H1 (cell line): ENCODE measurements at regions not wholly inside any gene's neighbourhood (a gene's known extent, or its start where the extent isn't known, plus 50 kb on each side); places are given as distances from the start of the nearest gene placed in this dataset.

Source experiments
- CTCF ChIA-PET: fragments of 300-600 bp; sonication (Branson Sonifier 250); formaldehyde crosslinking; loops from one replicate; lab custom pipeline; 2021; ENCODE audit not compliant: partially characterized antibody; lab: Charles Lee
- POLR2A ChIA-PET: fragments of 300-600 bp; sonication (Branson Sonifier 250); formaldehyde crosslinking; loops from one replicate; lab custom pipeline; 2021; ENCODE audit warnings: inconsistent platforms; ENCODE audit not compliant: partially characterized antibody; lab: Charles Lee
- DNase-seq, 2 experiments: peaks; one replicate each; pipeline versions ENCODE4 v3.0.0 to v3.0.0-alpha.2; 2010 to 2022; ENCODE audit warnings: low spot score in 2 of 2, low read depth in 1 of 2, mixed read lengths in 1 of 2
- FAIRE-seq: peaks from 2 replicates; lab custom pipeline; 2011; peaks lifted over from hg19 to GRCh38; lab: Jason Lieb, UNC
- H2AFZ ChIP-seq: 2 replicates; pipeline ENCODE4 v1.8.1; 2012; ENCODE audit warnings: low read length, inconsistent platforms
- H2AK5ac ChIP-seq: 2 replicates; pipeline ENCODE4 v1.6.1; 2013; ENCODE audit warnings: low read depth, low read length
- H2BK120ac ChIP-seq: replicated peaks from 2 replicates; pipeline ENCODE3; 2013; ENCODE audit warnings: low read depth, low read length, inconsistent platforms
- H2BK12ac ChIP-seq: 2 replicates; pipeline ENCODE4 v1.6.1; 2013; ENCODE audit warnings: low read depth, low read length
- H2BK15ac ChIP-seq: 2 replicates; pipeline ENCODE4 v1.6.1; 2013; ENCODE audit warnings: low read length
- H2BK20ac ChIP-seq: 2 replicates; pipeline ENCODE4 v1.6.1; 2013; ENCODE audit warnings: low read length
- H2BK5ac ChIP-seq: 2 replicates; pipeline ENCODE4 v1.6.1; 2013; ENCODE audit warnings: low read depth, low read length
- H3K14ac ChIP-seq: 2 replicates; pipeline ENCODE4 v1.6.1; 2013; ENCODE audit warnings: inconsistent platforms; ENCODE audit not compliant: insufficient read length
- H3K18ac ChIP-seq: 2 replicates; pipeline ENCODE4 v1.6.1; 2013; ENCODE audit warnings: low read length; ENCODE audit errors: extremely low read depth
- H3K23ac ChIP-seq: 2 replicates; pipeline ENCODE4 v1.6.1; 2013; ENCODE audit warnings: inconsistent platforms; ENCODE audit not compliant: insufficient read length
- H3K23me2 ChIP-seq: 2 replicates; pipeline ENCODE4 v1.6.1; 2013; ENCODE audit warnings: low read depth, low read length
- H3K27ac ChIP-seq: 2 replicates; pipeline ENCODE4 v1.6.1; 2011; ENCODE audit warnings: low read depth, low read length, inconsistent platforms
- H3K27me3 ChIP-seq, 4 experiments: replicated peaks in 1 of 4; 1 replicate in 1 of 4; 2 replicates in 3 of 4; pipeline versions ENCODE4 v1.6.1 to v1.8.1; 2011 to 2013; ENCODE audit warnings: low read length in 3 of 4, mild to moderate bottlenecking in 3 of 4, inconsistent platforms in 2 of 4, mixed read lengths in 2 of 4, moderate library complexity in 1 of 4; ENCODE audit not compliant: control insufficient read depth in 3 of 4, insufficient read depth in 3 of 4; ENCODE audit errors: extremely low read depth in 1 of 4
- H3K36me3 ChIP-seq, 4 experiments: 2 replicates each; pipeline versions ENCODE4 v1.6.1 to v1.8.1; 2011 to 2013; ENCODE audit warnings: mild to moderate bottlenecking in 4 of 4, low read length in 3 of 4, moderate library complexity in 2 of 4, control low read depth in 1 of 4, inconsistent platforms in 1 of 4; ENCODE audit not compliant: insufficient read depth in 4 of 4, control insufficient read depth in 2 of 4
- H3K4ac ChIP-seq: replicated peaks from 2 replicates; pipeline ENCODE3; 2013; ENCODE audit warnings: low read length, low read depth, mixed read lengths, inconsistent platforms; ENCODE audit not compliant: insufficient read length
- H3K4me1 ChIP-seq, 4 experiments: replicated peaks in 1 of 4; 1 replicate in 1 of 4; 2 replicates in 3 of 4; pipeline versions ENCODE4 v1.6.1 to v1.8.1; 2011 to 2013; ENCODE audit warnings: low read length in 3 of 4, inconsistent platforms in 2 of 4, mixed read lengths in 1 of 4; ENCODE audit not compliant: insufficient read depth in 4 of 4, control insufficient read depth in 3 of 4
- H3K4me2 ChIP-seq, 2 experiments: 2 replicates each; pipeline versions ENCODE4 v1.6.1 to v1.8.1; 2011 to 2013; ENCODE audit warnings: low read depth in 2 of 2, low read length in 2 of 2, control low read depth in 1 of 2, inconsistent platforms in 1 of 2, mild to moderate bottlenecking in 1 of 2; ENCODE audit not compliant: insufficient read depth in 1 of 2
- H3K4me3 ChIP-seq, 4 experiments: fragments of 200-600, 300-600 bp in 1 of 4; sonication (generic), shearing (Covaris generic), sonication (Bioruptor Twin) in 1 of 4; 2 replicates each; pipeline versions ENCODE4 v1.5.1 to v1.8.1; 2011 to 2016; ENCODE audit warnings: low read length in 4 of 4, low read depth in 3 of 4, control low read depth in 2 of 4, inconsistent platforms in 2 of 4, mild to moderate bottlenecking in 2 of 4, mixed read lengths in 1 of 4, moderate library complexity in 1 of 4; ENCODE audit not compliant: insufficient read depth in 2 of 4; ENCODE audit errors: extremely low read depth in 1 of 4
- H3K56ac ChIP-seq: replicated peaks from 2 replicates; pipeline ENCODE3; 2013; ENCODE audit warnings: low read depth, mild to moderate bottlenecking, mixed read lengths, low read length, inconsistent platforms; ENCODE audit not compliant: insufficient read length
- H3K79me1 ChIP-seq: 2 replicates; pipeline ENCODE4 v1.6.1; 2013; ENCODE audit warnings: low read depth, low read length, control low read depth
- H3K79me2 ChIP-seq, 2 experiments: 2 replicates each; pipeline versions ENCODE4 v1.6.1 to v1.8.1; 2012 to 2013; ENCODE audit warnings: low read length in 2 of 2, mild to moderate bottlenecking in 2 of 2, inconsistent platforms in 1 of 2; ENCODE audit not compliant: insufficient read depth in 2 of 2, control insufficient read depth in 1 of 2
- H3K9ac ChIP-seq, 4 experiments: replicated peaks in 1 of 4; 1 replicate in 1 of 4; 2 replicates in 3 of 4; pipeline versions ENCODE4 v1.6.1 to v1.8.1; 2011 to 2013; ENCODE audit warnings: low read depth in 3 of 4, low read length in 3 of 4, control low read depth in 2 of 4, mild to moderate bottlenecking in 2 of 4, moderate library complexity in 2 of 4, inconsistent platforms in 1 of 4; ENCODE audit errors: extremely low read depth in 1 of 4
- H3K9me3 ChIP-seq, 2 experiments: 2 replicates each; pipeline versions ENCODE4 v1.6.1 to v1.8.1; 2012 to 2013; ENCODE audit warnings: mild to moderate bottlenecking in 2 of 2, moderate library complexity in 2 of 2, control low read depth in 1 of 2, inconsistent platforms in 1 of 2, low read depth in 1 of 2, low read length in 1 of 2, mixed read lengths in 1 of 2; ENCODE audit not compliant: insufficient read depth in 2 of 2
- H4K20me1 ChIP-seq, 2 experiments: replicated peaks in 1 of 2; 2 replicates each; pipeline versions ENCODE3 to v1.8.1; 2011 to 2013; ENCODE audit warnings: inconsistent platforms in 2 of 2, low read length in 2 of 2, mild to moderate bottlenecking in 1 of 2; ENCODE audit not compliant: insufficient read depth in 2 of 2, control insufficient read depth in 1 of 2
- H4K5ac ChIP-seq: 2 replicates; pipeline ENCODE4 v1.6.1; 2013; ENCODE audit warnings: low read length, low read depth, mixed read lengths, inconsistent platforms; ENCODE audit not compliant: insufficient read length
- H4K8ac ChIP-seq: 2 replicates; pipeline ENCODE4 v1.8.0; 2013; ENCODE audit warnings: mild to moderate bottlenecking, moderate library complexity, low read length, inconsistent platforms; ENCODE audit not compliant: insufficient read depth; ENCODE audit errors: extremely low read depth
- H4K91ac ChIP-seq: replicated peaks from 2 replicates; pipeline ENCODE3; 2013; ENCODE audit warnings: low read length, mixed read lengths, inconsistent platforms; ENCODE audit not compliant: insufficient read length
- ATF3 ChIP-seq: IDR thresholded peaks from 2 replicates; pipeline ENCODE4 v1.6.1; 2011; ENCODE audit warnings: low read depth, mild to moderate bottlenecking, low read length; ENCODE audit not compliant: insufficient read depth
- CBX5 ChIP-seq: fragments of 300-800, 300-1000 bp; sonication (generic); IDR thresholded peaks from 2 replicates; pipeline ENCODE4 v1.7.1; 2016; ENCODE audit warnings: antibody characterized with exemption, low read length, low read depth
- CTCF ChIP-seq, 3 experiments: IDR thresholded peaks; 1 replicate in 2 of 3; 2 replicates in 1 of 3; pipeline versions ENCODE4 v1.5.1 to v1.6.1; 2011; ENCODE audit warnings: low read length in 3 of 3, mild to moderate bottlenecking in 3 of 3, inconsistent platforms in 2 of 3, low read depth in 1 of 3, moderate library complexity in 1 of 3; ENCODE audit not compliant: insufficient read depth in 1 of 3; ENCODE audit errors: control extremely low read depth in 1 of 3
- EP300 ChIP-seq, 2 experiments: IDR thresholded peaks; 1 replicate in 1 of 2; 2 replicates in 1 of 2; pipeline ENCODE4 v1.6.1; 2011 to 2012; ENCODE audit warnings: low read depth in 2 of 2, low read length in 2 of 2, mild to moderate bottlenecking in 2 of 2, borderline replicate concordance in 1 of 2, inconsistent platforms in 1 of 2, moderate library complexity in 1 of 2
- POLR2AphosphoS5 ChIP-seq: IDR thresholded peaks from 2 replicates; pipeline ENCODE4 v1.6.1; 2011; ENCODE audit warnings: low read depth, low read length
- RAD21 ChIP-seq, 2 experiments: IDR thresholded peaks in 1 of 2; conservative IDR thresholded peaks in 1 of 2; 2 replicates each; pipeline ENCODE4 v1.6.1; 2011; ENCODE audit warnings: low read depth in 2 of 2, low read length in 2 of 2, improper control_type of control experiment in 1 of 2, inconsistent platforms in 1 of 2, mild to moderate bottlenecking in 1 of 2, moderate library complexity in 1 of 2
- SIRT6 ChIP-seq: IDR thresholded peaks from one replicate; pipeline ENCODE4 v1.7.1; 2012; ENCODE audit warnings: low read length, inconsistent platforms
- SP1 ChIP-seq: IDR thresholded peaks from 2 replicates; pipeline ENCODE4 v1.6.1; 2011; ENCODE audit warnings: low read depth, low read length
- TAF7 ChIP-seq: optimal IDR thresholded peaks from 2 replicates; pipeline ENCODE3; 2011; ENCODE audit warnings: low read depth, mild to moderate bottlenecking, inconsistent platforms, low read length, moderate library complexity, borderline replicate concordance
- WGBS, 2 experiments: shearing (Covaris generic) in 1 of 2; methylation state at CpG; one replicate each; pipeline versions ENCODE4 v1.1.6 to v1.1.7; 2013 to 2015; ENCODE audit warnings: low lambda C conversion rate in 2 of 2, mixed read lengths in 2 of 2, inconsistent platforms in 1 of 2, low coverage in 1 of 2, missing lambda C conversion rate in 1 of 2; ENCODE audit not compliant: insufficient replicate concordance in 2 of 2, insufficient coverage in 1 of 2, insufficient read length in 1 of 2; ENCODE audit errors: extremely low coverage in 1 of 2, missing lambda C conversion rate in 1 of 2; 5-methylcytosine and 5-hydroxymethylcytosine counted together

GRCh38 chr6:141195251-141195832, 937.4 kb upstream of the GJE1 start:
- no peak overlapping the region for H4K8ac ChIP-seq
- H3K27ac ChIP-seq = no peak overlapping the region
- H2BK15ac ChIP-seq = no peak overlapping the region
- no peak overlapping the region for H2BK120ac ChIP-seq
- H3K36me3 ChIP-seq = peaks cover 0 to 4% (median 0%) of the 10 kb centered on the region in 4 experiments; a peak in 3 of 8 replicates
- H2AFZ ChIP-seq = peak overlapping the region; percentile 84; the same call in 1 of the 2 replicates
- H3K14ac ChIP-seq = no peak overlapping the region
- ChIA-PET CTCF (interaction anchor here (1.4 kb wide), 1 partner anchor 68 kb away, joined by 4 read pairs; no protein-coding TSS in a partner anchor), POLR2A (no interaction called here)
- no peaks in the 10 kb centered on the region for H3K79me2 ChIP-seq
- peaks cover 3 to 14% of the 10 kb centered on the region in 2 experiments; a peak in 3 of 4 replicates for H3K9me3 ChIP-seq
- H2AK5ac ChIP-seq = no peak overlapping the region
- DNase-seq (no peak), FAIRE-seq (no peak)
- H3K23ac ChIP-seq = no peak overlapping the region
- H2BK12ac ChIP-seq = no peak overlapping the region
- WGBS, 2 experiments = 95% methylated on average over 6 of the region's 6 CpGs; no CpG with 5 or more reads in 1 of the 2 experiments
- no peak overlapping the region for H2BK20ac ChIP-seq
- no peak overlapping the region for H3K56ac ChIP-seq
- H3K4ac ChIP-seq = no peak overlapping the region
- no peak overlapping the region for H4K5ac ChIP-seq
- H4K91ac ChIP-seq = no peak overlapping the region
- H3K4me1 ChIP-seq = no peaks in the 10 kb centered on the region
- no peaks in the 10 kb centered on the region for H4K20me1 ChIP-seq
- no peak overlapping the region for H2BK5ac ChIP-seq
- no peak overlapping the region for H3K4me3 ChIP-seq
- H3K27me3 ChIP-seq = peaks cover 0 to 1% (median 0%) of the 10 kb centered on the region in 4 experiments; a peak in 1 of 7 replicates
- H3K4me2 ChIP-seq = no peak overlapping the region
- H3K18ac ChIP-seq = no peak overlapping the region
- no peak overlapping the region for H3K9ac ChIP-seq
- H3K79me1 ChIP-seq = no peaks in the 10 kb centered on the region
- no peaks in the 10 kb centered on the region for H3K23me2 ChIP-seq
- no peak for TF ChIP-seq EP300 (IDR thresholded peaks at IDR 0.05; ENCODE audit: borderline replicate concordance in 1 of 2, low read depth in 2 of 2, low read length in 2 of 2)
- TF ChIP-seq ATF3 = no peak
- no peak for TF ChIP-seq TAF7
- TF ChIP-seq SP1 = no peak
- TF ChIP-seq SIRT6 = no peak
- peak; percentile 15 to 24; a peak in 2 of 4 replicates for TF ChIP-seq RAD21 (IDR thresholded peaks at IDR 0.05 in 1 of 2, conservative IDR thresholded peaks at IDR 0.05 in 1 of 2; ENCODE audit: low read depth in 2 of 2, low read length in 2 of 2)
- no peak for TF ChIP-seq POLR2AphosphoS5
- TF ChIP-seq CBX5 = no peak
- TF ChIP-seq CTCF (IDR thresholded peaks at IDR 0.05; ENCODE audit: control extremely low read depth in 1 of 3, insufficient read depth in 1 of 3, low read depth in 1 of 3, low read length in 3 of 3) = peak in 2 of 3 experiments; percentile 13 to 27; a peak in 2 of 4 replicates
